ENCODE measurements at regions not wholly inside any gene's neighbourhood (a gene's known extent, or its start where the extent isn't known, plus 50 kb on each side); places are given as distances from the start of the nearest gene placed in this dataset.
A peak's percentile ranks its signal among the peaks of the same experiment; 100 is the strongest.

DNA sequence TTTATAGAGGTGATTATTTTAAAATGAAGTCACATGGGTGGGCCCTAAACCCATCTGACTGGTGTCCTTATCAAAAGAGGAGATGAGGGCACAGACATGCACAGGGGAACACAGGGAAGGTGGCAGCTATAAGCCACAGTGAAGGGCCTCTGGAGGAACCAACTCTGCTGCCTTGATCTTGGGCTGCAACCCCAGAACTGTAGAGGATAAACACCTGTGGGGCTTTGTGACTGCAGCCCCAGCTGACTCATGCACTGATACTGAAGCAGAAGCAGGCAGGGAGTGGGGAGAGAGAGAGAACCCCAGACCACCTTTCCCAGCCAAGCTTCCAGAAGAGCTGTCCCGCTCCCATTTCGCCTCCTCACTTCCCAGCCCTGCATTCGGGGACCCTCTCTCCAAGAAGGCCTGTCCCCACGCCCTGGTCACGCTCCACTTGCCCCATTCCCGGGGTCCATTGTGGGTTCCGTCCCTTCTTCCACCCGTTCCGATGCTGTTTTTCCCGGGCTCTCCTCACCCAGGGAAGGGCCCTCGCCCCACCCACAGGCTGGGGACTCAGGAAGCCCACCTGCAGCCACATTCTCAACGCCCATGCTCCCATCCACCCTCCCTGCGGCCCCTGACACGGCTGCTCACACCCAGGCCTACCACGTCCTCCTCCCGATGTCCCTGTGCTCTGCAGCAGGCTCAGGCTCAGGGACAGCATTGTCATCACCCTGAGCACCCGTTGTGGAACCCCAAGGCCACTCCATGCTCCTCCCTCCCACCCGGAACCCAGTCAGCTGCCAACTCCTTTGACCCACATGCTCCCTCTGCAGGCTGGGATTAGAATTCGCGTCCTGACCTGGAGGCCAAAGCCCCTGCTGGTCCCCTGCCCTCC is 90.8 kb upstream of the SHANK2 start:
- DNase-seq = peak in 1 of 2 donors; percentile 44
- TF ChIP-seq POLR2A (IDR thresholded peaks at IDR 0.05) (no peak), POLR2AphosphoS5 (IDR thresholded peaks at IDR 0.05) (no peak), EP300 (IDR thresholded peaks at IDR 0.05) (no peak)
- TF ChIP-seq, protein P1, sequence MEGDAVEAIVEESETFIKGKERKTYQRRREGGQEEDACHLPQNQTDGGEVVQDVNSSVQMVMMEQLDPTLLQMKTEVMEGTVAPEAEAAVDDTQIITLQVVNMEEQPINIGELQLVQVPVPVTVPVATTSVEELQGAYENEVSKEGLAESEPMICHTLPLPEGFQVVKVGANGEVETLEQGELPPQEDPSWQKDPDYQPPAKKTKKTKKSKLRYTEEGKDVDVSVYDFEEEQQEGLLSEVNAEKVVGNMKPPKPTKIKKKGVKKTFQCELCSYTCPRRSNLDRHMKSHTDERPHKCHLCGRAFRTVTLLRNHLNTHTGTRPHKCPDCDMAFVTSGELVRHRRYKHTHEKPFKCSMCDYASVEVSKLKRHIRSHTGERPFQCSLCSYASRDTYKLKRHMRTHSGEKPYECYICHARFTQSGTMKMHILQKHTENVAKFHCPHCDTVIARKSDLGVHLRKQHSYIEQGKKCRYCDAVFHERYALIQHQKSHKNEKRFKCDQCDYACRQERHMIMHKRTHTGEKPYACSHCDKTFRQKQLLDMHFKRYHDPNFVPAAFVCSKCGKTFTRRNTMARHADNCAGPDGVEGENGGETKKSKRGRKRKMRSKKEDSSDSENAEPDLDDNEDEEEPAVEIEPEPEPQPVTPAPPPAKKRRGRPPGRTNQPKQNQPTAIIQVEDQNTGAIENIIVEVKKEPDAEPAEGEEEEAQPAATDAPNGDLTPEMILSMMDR (IDR thresholded peaks at IDR 0.05) = peak; percentile 16 to 69 (median 51)
- H3K27me3 ChIP-seq = no peaks in the 10 kb centered on the region
- no peak overlapping the region for H3K27ac ChIP-seq
- peaks cover 4 to 12% (median 8%) of the 10 kb centered on the region in 4 donors for H3K4me1 ChIP-seq
- H3K4me3 ChIP-seq = no peak overlapping the region
- H3K9me3 ChIP-seq = no peaks in the 10 kb centered on the region
- ATAC-seq (ENCODE audit: low FRiP score in 2 of 2) = peak in 1 of 2 donors; percentile 23
- H3K36me3 ChIP-seq = no peaks in the 10 kb centered on the region
- 72 to 83% methylated on average over 18 to 20 of the region's 20 CpGs for whole genome bisulfite sequencing, 2 donors

DNA sequence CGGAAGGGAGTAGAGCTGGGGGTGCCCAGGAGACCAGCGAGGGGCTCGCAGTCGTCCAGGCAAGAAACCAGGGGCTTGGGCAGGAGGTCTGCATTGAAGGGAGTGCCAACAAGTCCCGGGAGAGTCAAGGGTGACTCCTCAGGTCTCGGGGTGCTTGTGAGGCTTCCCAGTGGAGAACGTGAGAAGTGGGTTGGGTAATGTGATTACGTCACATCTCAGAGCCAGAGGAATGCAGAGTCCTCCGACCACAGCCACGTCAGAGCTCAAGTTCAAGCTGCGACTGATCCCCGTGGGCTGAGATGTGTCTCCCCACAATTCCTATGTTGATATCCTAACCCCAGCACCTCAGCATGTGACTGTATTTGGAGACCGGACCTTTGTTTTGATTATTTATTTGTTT is 89.7 kb upstream of the SHANK2 start:
- 58 to 69% methylated on average over 13 of the region's 13 CpGs for WGBS, 2 donors

GRCh38 chr11:71341596-71341995 is 89.2 kb upstream of the SHANK2 start:
- Histone ChIP-seq H3K36me3 (no peaks in the 10 kb centered on the region), H3K27ac (no peak overlapping the region), H3K4me3 (no peak overlapping the region), H3K9me3 (no peaks in the 10 kb centered on the region), H3K27me3 (no peaks in the 10 kb centered on the region), H3K4me1 (peaks cover 6 to 17% (median 11%) of the 10 kb centered on the region in 4 donors)
- TF ChIP-seq, protein P1 (IDR thresholded peaks at IDR 0.05) = no peak
- no peak for TF ChIP-seq POLR2A (IDR thresholded peaks at IDR 0.05)
- no peak for TF ChIP-seq EP300 (IDR thresholded peaks at IDR 0.05)
- no peak for TF ChIP-seq POLR2AphosphoS5 (IDR thresholded peaks at IDR 0.05)
- ATAC-seq (ENCODE audit: low FRiP score in 2 of 2) (no peak), DNase-seq (no peak)
- 89 to 94% methylated on average over 9 of the region's 9 CpGs for WGBS, 2 donors

More for the DNA sequence above, 89.7 kb upstream of the SHANK2 start:
- no peak for TF ChIP-seq POLR2AphosphoS5 (IDR thresholded peaks at IDR 0.05)
- TF ChIP-seq EP300 (IDR thresholded peaks at IDR 0.05) = no peak
- TF ChIP-seq, protein P1 (IDR thresholded peaks at IDR 0.05) = no peak
- no peak for TF ChIP-seq POLR2A (IDR thresholded peaks at IDR 0.05)
- Histone ChIP-seq H3K27me3 (no peaks in the 10 kb centered on the region), H3K9me3 (no peaks in the 10 kb centered on the region), H3K36me3 (no peaks in the 10 kb centered on the region), H3K4me3 (no peak overlapping the region), H3K27ac (no peak overlapping the region), H3K4me1 (peaks cover 6 to 17% (median 11%) of the 10 kb centered on the region in 4 donors)
- DNase-seq (peak in 1 of 2 donors; percentile 58), ATAC-seq (ENCODE audit: low FRiP score in 2 of 2) (peak in 1 of 2 donors; percentile 4)

DNA sequence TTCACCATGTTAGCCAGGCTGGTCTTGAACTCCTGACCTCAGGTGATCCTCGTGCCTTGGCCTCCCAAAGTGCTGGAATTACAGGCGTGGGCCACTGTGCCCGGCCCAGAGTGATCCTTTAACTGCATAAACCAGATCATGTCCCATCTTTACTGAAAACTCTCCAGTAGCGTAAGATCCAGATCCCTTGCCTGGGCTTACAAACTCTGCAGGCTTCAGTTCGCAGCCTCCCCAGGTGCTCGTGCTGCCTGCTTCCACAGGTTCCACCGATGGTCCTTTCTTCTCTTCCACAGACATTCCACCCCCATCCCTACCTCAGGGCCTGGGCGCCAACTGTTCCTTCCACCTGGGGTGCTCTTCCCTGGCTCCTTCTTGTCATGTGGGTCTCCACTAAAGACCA is 88.8 kb upstream of the SHANK2 start:
- Histone ChIP-seq H3K4me1 (peaks cover 6 to 17% (median 11%) of the 10 kb centered on the region in 4 donors), H3K27ac (no peak overlapping the region), H3K36me3 (no peaks in the 10 kb centered on the region), H3K4me3 (no peak overlapping the region), H3K27me3 (no peaks in the 10 kb centered on the region), H3K9me3 (no peaks in the 10 kb centered on the region)
- TF ChIP-seq, protein P1 (IDR thresholded peaks at IDR 0.05) = no peak
- TF ChIP-seq EP300 (IDR thresholded peaks at IDR 0.05) (no peak), POLR2A (IDR thresholded peaks at IDR 0.05) (no peak), POLR2AphosphoS5 (IDR thresholded peaks at IDR 0.05) (no peak)
- 94 to 96% methylated on average over 8 of the region's 8 CpGs for WGBS, 2 donors
- ATAC-seq (ENCODE audit: low FRiP score in 2 of 2) = no peak
- DNase-seq = no peak

Data from upper lobe of left lung (tissue), 6 donors.